Endodermal cell (in vitro differentiated cells): ENCODE measurements at regions not wholly inside any gene's neighbourhood (a gene's known extent, or its start where the extent isn't known, plus 50 kb on each side); places are given as distances from the start of the nearest gene placed in this dataset.

Source experiments
- DNase-seq: peaks from one replicate; pipeline ENCODE4 v3.0.0-alpha.2; 2017
- H3K27ac ChIP-seq: 2 replicates; pipeline ENCODE4 v1.5.1; 2013; ENCODE audit warnings: mild to moderate bottlenecking, low read depth, low read length, moderate library complexity
- H3K27me3 ChIP-seq: 2 replicates; pipeline ENCODE4 v1.6.1; 2013; ENCODE audit warnings: mild to moderate bottlenecking, low read length, moderate library complexity; ENCODE audit not compliant: insufficient read depth, control insufficient read depth, poor library complexity, severe bottlenecking
- H3K36me3 ChIP-seq: 2 replicates; pipeline ENCODE4 v1.7.0; 2013; ENCODE audit warnings: mild to moderate bottlenecking, low read length, moderate library complexity; ENCODE audit not compliant: control insufficient read depth, insufficient read depth
- H3K4me1 ChIP-seq: one replicate; pipeline ENCODE4 v1.7.0; 2013; ENCODE audit warnings: low read length; ENCODE audit not compliant: control insufficient read depth, insufficient read depth
- H3K4me3 ChIP-seq: 2 replicates; pipeline ENCODE4 v1.5.1; 2013; ENCODE audit warnings: mild to moderate bottlenecking, low read length, moderate library complexity
- H3K9ac ChIP-seq: 2 replicates; pipeline ENCODE4 v1.6.1; 2013; ENCODE audit warnings: mild to moderate bottlenecking, low read length, moderate library complexity; ENCODE audit not compliant: poor library complexity, severe bottlenecking; ENCODE audit errors: extremely low read depth
- H3K9me3 ChIP-seq: 2 replicates; pipeline ENCODE4 v1.6.1; 2013; ENCODE audit warnings: mild to moderate bottlenecking, low read length, moderate library complexity; ENCODE audit not compliant: control insufficient read depth
- H3K27ac Mint-ChIP-seq: 2 replicates; pipeline ENCODE4 v1.8.0; 2020; ENCODE audit warnings: mixed read lengths
- H3K27me3 Mint-ChIP-seq: 2 replicates; pipeline ENCODE4 v1.8.0; 2021; ENCODE audit warnings: mild to moderate bottlenecking, mixed read lengths; ENCODE audit not compliant: insufficient read depth
- H3K36me3 Mint-ChIP-seq: 2 replicates; pipeline ENCODE4 v1.8.0; 2020; ENCODE audit warnings: low read depth, mixed read lengths
- H3K4me1 Mint-ChIP-seq: 2 replicates; pipeline ENCODE4 v1.8.0; 2020; ENCODE audit warnings: mixed read lengths
- H3K4me3 Mint-ChIP-seq: 2 replicates; pipeline ENCODE4 v1.8.0; 2020; ENCODE audit warnings: mild to moderate bottlenecking, moderate library complexity, mixed read lengths
- H3K9me3 Mint-ChIP-seq: 2 replicates; pipeline ENCODE4 v1.8.0; 2020; ENCODE audit warnings: mild to moderate bottlenecking, mixed read lengths
- WGBS, 2 experiments: methylation state at CpG; one replicate each; pipeline versions ENCODE4 v1.1.5 to v1.1.7; 2013; ENCODE audit warnings: missing lambda C conversion rate in 2 of 2, mixed read lengths in 1 of 2; ENCODE audit not compliant: insufficient coverage in 1 of 2, insufficient read length in 1 of 2; 5-methylcytosine and 5-hydroxymethylcytosine counted together
- TF ChIP-seq, protein P1 (sequence below): fragments of 200-600 bp; sonication (generic); conservative IDR thresholded peaks from 2 replicates; pipeline ENCODE4 v1.5.0; 2021; ENCODE audit warnings: antibody characterized with exemption, mild to moderate bottlenecking

DNA sequence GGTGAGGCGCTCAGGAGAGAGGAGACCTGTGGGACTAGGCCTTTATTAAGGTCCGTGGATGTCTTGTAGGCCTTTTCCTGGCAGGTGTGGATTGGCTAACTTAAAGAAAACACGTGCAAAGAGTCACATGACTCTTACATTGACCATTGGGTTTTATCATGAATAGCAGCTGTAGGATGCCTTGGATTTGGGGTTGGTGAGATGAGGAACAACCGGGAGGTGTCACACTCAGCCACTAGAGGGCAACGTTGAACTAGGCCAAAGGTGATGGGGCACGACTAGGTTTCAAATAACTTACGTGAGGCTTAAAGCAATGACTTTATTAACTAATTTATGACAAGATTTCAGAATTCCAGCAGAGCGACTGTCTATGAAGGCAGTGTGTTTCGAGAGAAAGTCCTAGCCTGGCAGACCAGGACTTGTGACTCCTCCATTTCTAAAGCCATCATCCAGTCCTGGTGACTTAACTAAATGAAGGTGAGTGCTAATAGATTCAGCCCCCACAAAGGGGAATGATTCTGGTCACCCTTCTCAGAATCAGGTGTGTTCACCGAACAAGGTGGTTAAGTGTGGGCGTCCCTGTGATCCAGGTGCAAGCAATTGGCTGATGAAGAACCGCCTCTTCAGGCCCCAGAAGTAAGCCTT, 345.6 kb downstream of the MCTP2 start:
- H3K36me3 Mint-ChIP-seq: no peaks in the 10 kb centered on the region
- peaks cover 3% of the 10 kb centered on the region for H3K4me1 Mint-ChIP-seq
- no peaks in the 10 kb centered on the region for H3K9me3 Mint-ChIP-seq
- WGBS, 2 experiments: 64 to 65% methylated on average over 8 to 12 of the region's 12 CpGs
- no peak overlapping the region for H3K4me3 ChIP-seq
- H3K27ac Mint-ChIP-seq: no peak overlapping the region
- H3K27me3 Mint-ChIP-seq: peaks cover 9% of the 10 kb centered on the region
- no peak overlapping the region for H3K9ac ChIP-seq
- H3K27ac ChIP-seq: no peak overlapping the region
- H3K4me3 Mint-ChIP-seq: no peak overlapping the region
- H3K9me3 ChIP-seq: no peaks in the 10 kb centered on the region
- no peaks in the 10 kb centered on the region for H3K4me1 ChIP-seq
- DNase-seq: peak; percentile 85
- TF ChIP-seq, protein P1, sequence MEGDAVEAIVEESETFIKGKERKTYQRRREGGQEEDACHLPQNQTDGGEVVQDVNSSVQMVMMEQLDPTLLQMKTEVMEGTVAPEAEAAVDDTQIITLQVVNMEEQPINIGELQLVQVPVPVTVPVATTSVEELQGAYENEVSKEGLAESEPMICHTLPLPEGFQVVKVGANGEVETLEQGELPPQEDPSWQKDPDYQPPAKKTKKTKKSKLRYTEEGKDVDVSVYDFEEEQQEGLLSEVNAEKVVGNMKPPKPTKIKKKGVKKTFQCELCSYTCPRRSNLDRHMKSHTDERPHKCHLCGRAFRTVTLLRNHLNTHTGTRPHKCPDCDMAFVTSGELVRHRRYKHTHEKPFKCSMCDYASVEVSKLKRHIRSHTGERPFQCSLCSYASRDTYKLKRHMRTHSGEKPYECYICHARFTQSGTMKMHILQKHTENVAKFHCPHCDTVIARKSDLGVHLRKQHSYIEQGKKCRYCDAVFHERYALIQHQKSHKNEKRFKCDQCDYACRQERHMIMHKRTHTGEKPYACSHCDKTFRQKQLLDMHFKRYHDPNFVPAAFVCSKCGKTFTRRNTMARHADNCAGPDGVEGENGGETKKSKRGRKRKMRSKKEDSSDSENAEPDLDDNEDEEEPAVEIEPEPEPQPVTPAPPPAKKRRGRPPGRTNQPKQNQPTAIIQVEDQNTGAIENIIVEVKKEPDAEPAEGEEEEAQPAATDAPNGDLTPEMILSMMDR: peak; percentile 86
- H3K36me3 ChIP-seq: no peaks in the 10 kb centered on the region
- H3K27me3 ChIP-seq: no peaks in the 10 kb centered on the region

GRCh38 chr15:94579286-94579685, 347.9 kb downstream of the MCTP2 start:
- no peaks in the 10 kb centered on the region for H3K4me1 ChIP-seq
- H3K4me3 Mint-ChIP-seq: no peak overlapping the region
- peaks cover 6% of the 10 kb centered on the region for H3K4me1 Mint-ChIP-seq
- H3K9me3 ChIP-seq: no peaks in the 10 kb centered on the region
- no peak for DNase-seq
- WGBS, 2 experiments: 84 to 95% methylated on average over 2 to 4 of the region's 5 CpGs
- TF ChIP-seq, protein P1: no peak
- no peak overlapping the region for H3K4me3 ChIP-seq
- no peaks in the 10 kb centered on the region for H3K27me3 ChIP-seq
- H3K27ac ChIP-seq: no peak overlapping the region
- H3K27me3 Mint-ChIP-seq: peaks cover 9% of the 10 kb centered on the region
- no peaks in the 10 kb centered on the region for H3K36me3 ChIP-seq
- H3K36me3 Mint-ChIP-seq: no peaks in the 10 kb centered on the region
- H3K27ac Mint-ChIP-seq: no peak overlapping the region
- H3K9me3 Mint-ChIP-seq: no peaks in the 10 kb centered on the region
- no peak overlapping the region for H3K9ac ChIP-seq

DNA sequence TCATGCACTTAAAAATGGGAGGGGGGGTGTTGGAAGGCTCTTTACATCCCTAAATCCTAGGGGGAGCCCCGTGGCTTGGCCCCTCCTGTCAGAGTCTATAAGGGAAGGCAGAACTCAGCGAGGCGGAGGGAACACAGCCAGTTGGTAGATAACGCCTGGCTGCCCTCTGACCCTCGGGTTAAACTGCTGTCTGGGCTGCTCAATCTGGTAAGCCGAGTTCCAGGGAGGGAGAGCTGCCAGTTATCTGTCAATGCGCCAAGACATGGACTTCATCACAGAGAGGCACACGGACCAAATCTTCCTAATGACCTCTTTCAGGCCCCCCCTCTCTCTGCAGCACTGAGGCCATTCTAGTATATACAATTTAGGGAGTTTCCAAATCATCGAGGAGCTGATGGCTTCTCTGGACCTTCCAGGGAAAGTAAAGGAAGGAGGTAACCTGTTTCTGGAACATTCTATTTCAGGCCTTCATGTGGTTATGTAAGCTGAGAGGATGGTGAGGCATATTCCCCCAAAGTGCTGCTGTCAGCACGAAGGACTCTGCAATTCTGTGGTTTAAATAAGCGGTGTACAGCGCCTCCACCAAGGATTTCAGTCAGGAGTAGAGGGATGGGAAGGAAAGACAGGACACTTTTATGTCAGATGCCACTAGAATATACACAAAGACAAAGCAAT, 349.0 kb downstream of the MCTP2 start:
- Histone ChIP-seq H3K4me1 (no peaks in the 10 kb centered on the region), H3K27me3 (no peaks in the 10 kb centered on the region), H3K9ac (no peak overlapping the region), H3K27ac (no peak overlapping the region), H3K9me3 (no peaks in the 10 kb centered on the region), H3K36me3 (no peaks in the 10 kb centered on the region), H3K4me3 (no peak overlapping the region)
- Mint-ChIP-seq H3K27ac (no peak overlapping the region), H3K27me3 (peaks cover 9% of the 10 kb centered on the region), H3K4me3 (no peak overlapping the region), H3K9me3 (no peaks in the 10 kb centered on the region), H3K36me3 (no peaks in the 10 kb centered on the region), H3K4me1 (peaks cover 6% of the 10 kb centered on the region)
- 92 to 97% methylated on average over 5 to 12 of the region's 12 CpGs for WGBS, 2 experiments
- DNase-seq: no peak
- TF ChIP-seq, protein P1: no peak
